SHP77 (cell line): ENCODE measurements at regions not wholly inside any gene's neighbourhood (a gene's known extent, or its start where the extent isn't known, plus 50 kb on each side); places are given as distances from the start of the nearest gene placed in this dataset.

Experiments
- DNase-seq, 2 experiments: peaks; one replicate each; lab custom pipeline; 2025; lab: John Stamatoyannopoulos, UW

- DNase-seq, result no peak
Measured at GRCh38 chr3:110811050-110811449, 260.6 kb upstream of the NECTIN3 start.

GRCh38 chr3:110813541-110813940, 258.1 kb upstream of the NECTIN3 start:
- no peak for DNase-seq

- no peak for DNase-seq
Measured at GRCh38 chr3:110814170-110815007, 257.2 kb upstream of the NECTIN3 start.

- DNase-seq, result no peak
Measured at GRCh38 chr3:110815008-110815583, 256.5 kb upstream of the NECTIN3 start.

- DNase-seq, result no peak
Measured at GRCh38 chr3:110816008-110816407, 255.6 kb upstream of the NECTIN3 start.

GRCh38 chr3:110821586-110821985, 250.0 kb upstream of the NECTIN3 start:
- no peak for DNase-seq

GRCh38 chr3:110822971-110823370, 248.6 kb upstream of the NECTIN3 start:
- DNase-seq, result no peak

- DNase-seq, result no peak
Measured at GRCh38 chr3:110846971-110847370, 224.6 kb upstream of the NECTIN3 start.

- DNase-seq, result no peak
Measured at GRCh38 chr3:110849064-110849463, 222.6 kb upstream of the NECTIN3 start.

GRCh38 chr3:110851736-110852135, 219.9 kb upstream of the NECTIN3 start:
- no peak for DNase-seq

GRCh38 chr3:110855207-110855606, 216.4 kb upstream of the NECTIN3 start:
- no peak for DNase-seq

- DNase-seq, result no peak
Measured at GRCh38 chr3:110856916-110857315, 214.7 kb upstream of the NECTIN3 start.

GRCh38 chr3:110858549-110858948, 213.1 kb upstream of the NECTIN3 start:
- DNase-seq, result no peak

- peak in 1 of 2 experiments; percentile 18 for DNase-seq
Measured at GRCh38 chr3:110859336-110859735, 212.3 kb upstream of the NECTIN3 start.

GRCh38 chr3:110859993-110860392, 211.6 kb upstream of the NECTIN3 start:
- no peak for DNase-seq

- no peak for DNase-seq
Measured at GRCh38 chr3:110865934-110866333, 205.7 kb upstream of the NECTIN3 start.

GRCh38 chr3:110868106-110868505, 203.5 kb upstream of the NECTIN3 start:
- DNase-seq, result no peak

- no peak for DNase-seq
Measured at GRCh38 chr3:110869736-110870135, 201.9 kb upstream of the NECTIN3 start.

- no peak for DNase-seq
Measured at GRCh38 chr3:110871869-110872268, 199.7 kb upstream of the NECTIN3 start.

- DNase-seq, result no peak
Measured at GRCh38 chr3:110878692-110879091, 192.9 kb upstream of the NECTIN3 start.

- peak; percentile 59 to 91 for DNase-seq
Measured at GRCh38 chr3:110881069-110881468, 190.5 kb upstream of the NECTIN3 start.

- no peak for DNase-seq
Measured at GRCh38 chr3:110886222-110886893, 185.3 kb upstream of the NECTIN3 start.

GRCh38 chr3:110887176-110887575, 184.4 kb upstream of the NECTIN3 start:
- DNase-seq, result no peak
